Tibial artery (tissue), 4 donors: ENCODE measurements at regions not wholly inside any gene's neighbourhood (a gene's known extent, or its start where the extent isn't known, plus 50 kb on each side); places are given as distances from the start of the nearest gene placed in this dataset.

ENCODE experiments used
- DNase-seq, 2 donors: peaks; one replicate each; pipeline ENCODE4 v3.0.0-alpha.2; 2019
- H3K27ac ChIP-seq, 2 donors: fragments of 200-600 bp; sonication (generic) in 1 of 2; 1 replicate in 1 of 2; 2 replicates in 1 of 2; pipeline ENCODE4 v1.5.1; 2018 to 2019; ENCODE audit warnings: mild to moderate bottlenecking in 1 of 2
- H3K27me3 ChIP-seq, 2 donors: fragments of 200-600 bp; sonication (generic) in 1 of 2; one replicate each; pipeline versions ENCODE4 v1.5.1 to v1.6.0; 2016 to 2019
- H3K36me3 ChIP-seq, 3 donors: fragments of 200-600 bp; sonication (generic) in 2 of 3; one replicate each; pipeline ENCODE4 v1.5.1; 2016 to 2019; ENCODE audit warnings: mild to moderate bottlenecking in 2 of 3
- H3K4me1 ChIP-seq, 4 donors: fragments of 200-600 bp; sonication (generic) in 2 of 4; 1 replicate in 3 of 4; 2 replicates in 1 of 4; pipeline ENCODE4 v1.5.1; 2016 to 2019
- H3K4me3 ChIP-seq, 2 donors: fragments of 200-600 bp; sonication (generic) in 1 of 2; 1 replicate in 1 of 2; 2 replicates in 1 of 2; pipeline ENCODE4 v1.5.1; 2018 to 2019; ENCODE audit warnings: mild to moderate bottlenecking in 2 of 2
- H3K9me3 ChIP-seq, 3 donors: fragments of 200-600 bp; sonication (generic) in 1 of 3; one replicate each; pipeline ENCODE4 v1.5.1; 2016 to 2019
- CTCF ChIP-seq, 2 experiments: fragments of 200-600 bp in 1 of 2; fragments of 450-650 bp in 1 of 2; IDR thresholded peaks; one replicate each; pipeline ENCODE4 v1.5.1; 2017 to 2019; ENCODE audit warnings: antibody characterized with exemption in 2 of 2, mild to moderate bottlenecking in 1 of 2, moderate library complexity in 1 of 2
- intact Hi-C: fragments of 100-400 bp; cut with DNase I; formaldehyde crosslinking; loops from one replicate; pipeline ENCODE4 v1.15.0; 2023; ENCODE audit warnings: low total_unique reads

GRCh38 chr20:43835944-43836508 is 78.6 kb upstream of the TOX2 start:
- no peak for TF ChIP-seq CTCF (IDR thresholded peaks at IDR 0.05)
- no peak overlapping the region for H3K4me3 ChIP-seq
- peaks cover 0 to 7% (median 6%) of the 10 kb centered on the region in 3 donors for H3K9me3 ChIP-seq
- peaks cover 0 to 11% of the 10 kb centered on the region in 2 donors for H3K27me3 ChIP-seq
- H3K27ac ChIP-seq = no peak overlapping the region
- H3K4me1 ChIP-seq = no peaks in the 10 kb centered on the region
- intact Hi-C loops = no loop called here
- no peak for DNase-seq
- H3K36me3 ChIP-seq = no peaks in the 10 kb centered on the region

GRCh38 chr20:43833511-43834395 is 80.9 kb upstream of the TOX2 start:
- Histone ChIP-seq H3K4me3 (no peak overlapping the region), H3K27me3 (peaks cover 0 to 13% of the 10 kb centered on the region in 2 donors), H3K9me3 (peaks cover 0 to 17% (median 10%) of the 10 kb centered on the region in 3 donors), H3K27ac (no peak overlapping the region), H3K36me3 (no peaks in the 10 kb centered on the region), H3K4me1 (no peaks in the 10 kb centered on the region)
- intact Hi-C loops = no loop called here
- TF ChIP-seq CTCF (IDR thresholded peaks at IDR 0.05) = no peak
- no peak for DNase-seq

GRCh38 chr20:43832961-43833360 is 81.7 kb upstream of the TOX2 start:
- Histone ChIP-seq H3K4me1 (no peaks in the 10 kb centered on the region), H3K4me3 (no peak overlapping the region), H3K27me3 (peaks cover 0 to 16% of the 10 kb centered on the region in 2 donors), H3K27ac (no peak overlapping the region), H3K9me3 (peaks cover 0 to 17% (median 10%) of the 10 kb centered on the region in 3 donors), H3K36me3 (no peaks in the 10 kb centered on the region)
- TF ChIP-seq CTCF (IDR thresholded peaks at IDR 0.05) = no peak
- intact Hi-C loops = no loop called here
- no peak for DNase-seq

- DNase-seq = no peak
- no peaks in the 10 kb centered on the region for H3K36me3 ChIP-seq
- intact Hi-C loops = no loop called here
- peaks cover 0 to 17% (median 10%) of the 10 kb centered on the region in 3 donors for H3K9me3 ChIP-seq
- no peak overlapping the region for H3K27ac ChIP-seq
- no peak overlapping the region for H3K4me3 ChIP-seq
- no peak for TF ChIP-seq CTCF (IDR thresholded peaks at IDR 0.05)
- H3K4me1 ChIP-seq = no peaks in the 10 kb centered on the region
- H3K27me3 ChIP-seq = peaks cover 0 to 11% of the 10 kb centered on the region in 2 donors
Observed at GRCh38 chr20:43832096-43832816, 82.4 kb upstream of the TOX2 start.

- intact Hi-C loops = no loop called here
Observed at GRCh38 chr20:43831481-43832065, 83.1 kb upstream of the TOX2 start.

More at GRCh38 chr20:43831481-43832065, 83.1 kb upstream of the TOX2 start:
- Histone ChIP-seq H3K27me3 (peaks cover 0 to 11% of the 10 kb centered on the region in 2 donors), H3K4me1 (no peaks in the 10 kb centered on the region), H3K9me3 (peaks cover 0 to 17% (median 10%) of the 10 kb centered on the region in 3 donors), H3K36me3 (no peaks in the 10 kb centered on the region), H3K4me3 (no peak overlapping the region), H3K27ac (no peak overlapping the region)
- DNase-seq = no peak
- no peak for TF ChIP-seq CTCF (IDR thresholded peaks at IDR 0.05)
